ENCODE measurements at regions not wholly inside any gene's neighbourhood (a gene's known extent, or its start where the extent isn't known, plus 50 kb on each side); places are given as distances from the start of the nearest gene placed in this dataset.
"Not testable (repeated sequence)": the region's sequence is repeated elsewhere in the genome, so short reads cannot be mapped to it uniquely, and the experiment has no call there.

GRCh38 chr17:45666641-45667040, 117.5 kb upstream of the CRHR1 start:
- H3K27ac ChIP-seq = no peak overlapping the region
- no peaks in the 10 kb centered on the region for H3K4me1 ChIP-seq
- no peaks in the 10 kb centered on the region for H3K9me3 ChIP-seq
- WGBS, 2 donors = 66 to 79% methylated on average over 4 of the region's 5 CpGs
- intact Hi-C loops (cut with DNase I) = no loop called here
- no peaks in the 10 kb centered on the region for H3K36me3 ChIP-seq
- DNase-seq = no peak
- H3K27me3 ChIP-seq = no peaks in the 10 kb centered on the region
- no peak overlapping the region for H3K4me3 ChIP-seq (replicated peaks in 1 of 3)
- TF ChIP-seq POLR2A (IDR thresholded peaks at IDR 0.05) = no peak
- TF ChIP-seq CTCF (IDR thresholded peaks at IDR 0.05) = no peak

GRCh38 chr17:45667591-45668171, 116.4 kb upstream of the CRHR1 start:
- H3K4me1 ChIP-seq = no peaks in the 10 kb centered on the region
- H3K4me3 ChIP-seq (replicated peaks in 1 of 3) = no peak overlapping the region
- 86% methylated on average over 6 of the region's 6 CpGs for WGBS, 2 donors
- TF ChIP-seq POLR2A (IDR thresholded peaks at IDR 0.05) (no peak), CTCF (IDR thresholded peaks at IDR 0.05) (no peak)
- no peak for DNase-seq
- no peaks in the 10 kb centered on the region for H3K36me3 ChIP-seq
- no peaks in the 10 kb centered on the region for H3K27me3 ChIP-seq
- no peaks in the 10 kb centered on the region for H3K9me3 ChIP-seq
- no peak overlapping the region for H3K27ac ChIP-seq
- intact Hi-C loops (cut with DNase I) = no loop called here

- TF ChIP-seq CTCF (IDR thresholded peaks at IDR 0.05) = no peak
- no peak for TF ChIP-seq POLR2A (IDR thresholded peaks at IDR 0.05)
- Histone ChIP-seq H3K27me3 (no peaks in the 10 kb centered on the region), H3K4me3 (replicated peaks in 1 of 3) (no peak overlapping the region), H3K36me3 (no peaks in the 10 kb centered on the region), H3K4me1 (no peaks in the 10 kb centered on the region), H3K27ac (no peak overlapping the region), H3K9me3 (no peaks in the 10 kb centered on the region)
- WGBS, 2 donors = 87 to 91% methylated on average over 4 of the region's 4 CpGs
- no peak for DNase-seq
- intact Hi-C loops (cut with DNase I) = no loop called here
These were observed 115.8 kb upstream of the CRHR1 start for GRCh38 chr17:45668316-45668715.

- Histone ChIP-seq H3K27me3 (no peaks in the 10 kb centered on the region), H3K9me3 (no peaks in the 10 kb centered on the region), H3K27ac (no peak overlapping the region), H3K4me1 (peaks cover 0 to 10% of the 10 kb centered on the region in 2 donors), H3K4me3 (replicated peaks in 1 of 3) (no peak overlapping the region), H3K36me3 (no peaks in the 10 kb centered on the region)
- TF ChIP-seq POLR2A (IDR thresholded peaks at IDR 0.05) = no peak
- TF ChIP-seq CTCF (IDR thresholded peaks at IDR 0.05) = no peak
- intact Hi-C loops (cut with DNase I) = no loop called here
- peak in 1 of 2 donors; percentile 9 for DNase-seq
- WGBS, 2 donors = 68 to 73% methylated on average over 15 of the region's 16 CpGs
These were observed 111.8 kb upstream of the CRHR1 start for GRCh38 chr17:45672301-45672700.

GRCh38 chr17:45672792-45673191, 111.3 kb upstream of the CRHR1 start:
- no peaks in the 10 kb centered on the region for H3K36me3 ChIP-seq
- 88 to 90% methylated on average over 5 of the region's 5 CpGs for whole genome bisulfite sequencing, 2 donors
- peaks cover 0 to 10% of the 10 kb centered on the region in 2 donors for H3K4me1 ChIP-seq
- no peak overlapping the region for H3K4me3 ChIP-seq (replicated peaks in 1 of 3)
- intact Hi-C loops (cut with DNase I) = no loop called here
- H3K27ac ChIP-seq = no peak overlapping the region
- no peaks in the 10 kb centered on the region for H3K27me3 ChIP-seq
- TF ChIP-seq CTCF (IDR thresholded peaks at IDR 0.05) (no peak), POLR2A (IDR thresholded peaks at IDR 0.05) (no peak)
- no peak for DNase-seq
- H3K9me3 ChIP-seq = no peaks in the 10 kb centered on the region

- WGBS, 2 donors = 92 to 94% methylated on average over 5 of the region's 5 CpGs
- DNase-seq = not testable (repeated sequence)
These were observed 110.4 kb upstream of the CRHR1 start for GRCh38 chr17:45673759-45674158.

More at GRCh38 chr17:45673759-45674158, 110.4 kb upstream of the CRHR1 start:
- H3K36me3 ChIP-seq; H3K4me3 ChIP-seq (replicated peaks in 1 of 3); H3K27me3 ChIP-seq; H3K27ac ChIP-seq; H3K9me3 ChIP-seq; intact Hi-C loops (cut with DNase I): not testable (repeated sequence)
- H3K4me1 ChIP-seq = peaks cover 0 to 10% of the 10 kb centered on the region in 2 donors

Measured in thyroid gland (tissue), 4 donors.